Spleen (tissue), 11 donors: ENCODE measurements at regions not wholly inside any gene's neighbourhood (a gene's known extent, or its start where the extent isn't known, plus 50 kb on each side); places are given as distances from the start of the nearest gene placed in this dataset.

Experiments
- DNase-seq: peaks from one replicate; pipeline ENCODE4 v3.0.0-alpha.2; 2020
- H3K27ac ChIP-seq, 8 donors: fragments of 200-600 bp; sonication (generic) in 7 of 8; 1 replicate in 4 of 8; 2 replicates in 4 of 8; pipeline versions ENCODE4 v1.5.0 to v1.8.0; 2016 to 2021; ENCODE audit warnings: inconsistent platforms in 4 of 8, mild to moderate bottlenecking in 4 of 8, moderate library complexity in 1 of 8
- H3K27me3 ChIP-seq, 7 donors: fragments of 200-600 bp; sonication (generic) in 6 of 7; replicated peaks in 1 of 7; 1 replicate in 4 of 7; 2 replicates in 3 of 7; pipeline versions ENCODE4 v1.5.0 to v1.8.0; 2016 to 2021; ENCODE audit warnings: inconsistent platforms in 3 of 7, mild to moderate bottlenecking in 1 of 7
- H3K36me3 ChIP-seq, 6 donors: fragments of 200-600 bp; sonication (generic) in 5 of 6; 1 replicate in 4 of 6; 2 replicates in 2 of 6; pipeline versions ENCODE4 v1.5.0 to v1.8.0; 2016 to 2021; ENCODE audit warnings: inconsistent platforms in 2 of 6
- H3K4me1 ChIP-seq, 6 donors: fragments of 200-600 bp; sonication (generic) in 5 of 6; 1 replicate in 3 of 6; 2 replicates in 3 of 6; pipeline versions ENCODE4 v1.5.0 to v1.8.0; 2016 to 2021; ENCODE audit warnings: inconsistent platforms in 3 of 6
- H3K4me3 ChIP-seq, 8 donors: fragments of 200-600 bp; sonication (generic) in 7 of 8; 1 replicate in 4 of 8; 2 replicates in 4 of 8; pipeline versions ENCODE4 v1.5.0 to v1.8.0; 2016 to 2021; ENCODE audit warnings: inconsistent platforms in 4 of 8, mild to moderate bottlenecking in 4 of 8, moderate library complexity in 2 of 8
- H3K9me3 ChIP-seq, 8 donors: fragments of 200-600 bp; sonication (generic) in 7 of 8; 1 replicate in 4 of 8; 2 replicates in 4 of 8; pipeline versions ENCODE4 v1.5.0 to v1.8.0; 2016 to 2021; ENCODE audit warnings: inconsistent platforms in 4 of 8
- POLR2A ChIP-seq, 3 donors: fragments of 450-650 bp; IDR thresholded peaks; one replicate each; pipeline ENCODE4 v1.5.1; 2017; ENCODE audit warnings: antibody characterized with exemption in 3 of 3, mild to moderate bottlenecking in 1 of 3
- POLR2AphosphoS5 ChIP-seq, 3 donors: sonication (generic); formaldehyde crosslinking; IDR thresholded peaks; one replicate each; pipeline ENCODE4 v1.5.1; 2017; ENCODE audit warnings: antibody characterized with exemption in 3 of 3
- WGBS, 5 donors: extraction: QIAGEN DNeasy Blood & Tissue Kit in 3 of 5; methylation state at CpG; one replicate each; pipeline versions ENCODE4 v1.1.5 to v1.1.7; 2013 to 2018; 5-methylcytosine and 5-hydroxymethylcytosine counted together
- intact Hi-C: fragments of 100-400 bp; cut with DNase I; formaldehyde crosslinking; loops from one replicate; pipeline ENCODE4 v1.15.0; 2023; ENCODE audit warnings: low total_unique reads
- TF ChIP-seq, protein P1 (sequence below), 11 experiments: fragments of 200-600 bp in 7 of 11; fragments of 450-650 bp in 4 of 11; sonication (generic) in 4 of 11; IDR thresholded peaks in 8 of 11; conservative IDR thresholded peaks in 3 of 11; 1 replicate in 7 of 11; 2 replicates in 4 of 11; pipeline versions ENCODE4 v1.4.0 to v1.8.0; 2016 to 2021; ENCODE audit warnings: antibody characterized with exemption in 11 of 11, inconsistent platforms in 4 of 11, mild to moderate bottlenecking in 1 of 11
- donor health status: healthy with polysubstance abuse.
- donor health status: DM: no; HTN: no; CAD: no; lungs with moderate emphysema.
- donor health status: DM: no; HTN: no; CAD: no.
- donor health status: Bipolar disorder and iron deficiency.
- donor health status: healthy.
- donor health status: DM: no; HTN: no; CAD: no.
- donor health status: DM: yes; HTN: yes; CAD: no.

DNA sequence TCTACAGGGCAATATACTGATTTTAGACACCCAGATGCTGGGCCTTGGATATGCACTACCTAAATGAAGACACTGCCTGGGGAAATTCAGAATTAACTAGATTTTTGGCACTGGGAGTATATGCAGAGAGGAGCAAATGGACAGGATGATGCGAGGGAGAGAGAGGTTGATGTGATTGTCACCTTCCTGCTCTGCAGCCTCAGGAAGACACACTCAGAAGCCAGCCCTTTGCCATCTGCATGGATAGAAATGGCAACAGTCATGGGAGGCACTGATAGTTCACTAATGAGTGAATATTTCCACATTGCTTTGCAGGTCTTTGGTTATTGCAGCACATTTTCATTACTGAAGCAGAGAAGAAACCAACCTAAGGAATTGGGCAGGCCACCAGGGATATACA, 397.2 kb upstream of the NFE2L3 start:
- no peak overlapping the region for H3K27ac ChIP-seq
- no peaks in the 10 kb centered on the region for H3K9me3 ChIP-seq
- H3K27me3 ChIP-seq = peaks cover 0 to 6% (median 0%) of the 10 kb centered on the region in 7 donors
- H3K4me3 ChIP-seq = no peak overlapping the region
- intact Hi-C loops = no loop called here
- no peaks in the 10 kb centered on the region for H3K36me3 ChIP-seq
- no peak for DNase-seq
- WGBS, 5 donors = 80 to 95% (median 91%) methylated on average over 1 of the region's 1 CpG
- no peaks in the 10 kb centered on the region for H3K4me1 ChIP-seq
- TF ChIP-seq POLR2A (IDR thresholded peaks at IDR 0.05) (no peak), POLR2AphosphoS5 (IDR thresholded peaks at IDR 0.05) (no peak)
- TF ChIP-seq, protein P1, sequence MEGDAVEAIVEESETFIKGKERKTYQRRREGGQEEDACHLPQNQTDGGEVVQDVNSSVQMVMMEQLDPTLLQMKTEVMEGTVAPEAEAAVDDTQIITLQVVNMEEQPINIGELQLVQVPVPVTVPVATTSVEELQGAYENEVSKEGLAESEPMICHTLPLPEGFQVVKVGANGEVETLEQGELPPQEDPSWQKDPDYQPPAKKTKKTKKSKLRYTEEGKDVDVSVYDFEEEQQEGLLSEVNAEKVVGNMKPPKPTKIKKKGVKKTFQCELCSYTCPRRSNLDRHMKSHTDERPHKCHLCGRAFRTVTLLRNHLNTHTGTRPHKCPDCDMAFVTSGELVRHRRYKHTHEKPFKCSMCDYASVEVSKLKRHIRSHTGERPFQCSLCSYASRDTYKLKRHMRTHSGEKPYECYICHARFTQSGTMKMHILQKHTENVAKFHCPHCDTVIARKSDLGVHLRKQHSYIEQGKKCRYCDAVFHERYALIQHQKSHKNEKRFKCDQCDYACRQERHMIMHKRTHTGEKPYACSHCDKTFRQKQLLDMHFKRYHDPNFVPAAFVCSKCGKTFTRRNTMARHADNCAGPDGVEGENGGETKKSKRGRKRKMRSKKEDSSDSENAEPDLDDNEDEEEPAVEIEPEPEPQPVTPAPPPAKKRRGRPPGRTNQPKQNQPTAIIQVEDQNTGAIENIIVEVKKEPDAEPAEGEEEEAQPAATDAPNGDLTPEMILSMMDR (IDR thresholded peaks at IDR 0.05 in 8 of 11, conservative IDR thresholded peaks at IDR 0.05 in 3 of 11) = no peak

DNA sequence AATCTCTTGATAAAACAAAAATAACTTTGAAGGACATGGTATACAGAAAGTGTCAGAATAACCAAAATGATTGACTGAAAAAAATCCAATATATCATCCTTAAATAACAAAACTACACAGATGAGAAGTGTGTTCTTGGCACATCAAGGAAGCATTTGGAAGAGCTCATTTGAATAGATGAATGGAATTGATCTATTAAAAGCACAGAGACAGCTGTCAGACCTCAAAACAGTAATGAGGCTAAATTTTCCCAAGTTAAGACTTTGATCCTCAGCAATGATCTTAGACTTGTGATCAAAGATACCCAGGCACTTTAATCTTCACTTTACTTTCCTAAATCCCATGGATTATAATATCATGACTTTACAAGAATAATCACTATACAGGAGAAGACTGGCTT, 395.4 kb upstream of the NFE2L3 start:
- DNase-seq = no peak
- Histone ChIP-seq H3K4me1 (no peaks in the 10 kb centered on the region), H3K4me3 (no peak overlapping the region), H3K36me3 (no peaks in the 10 kb centered on the region), H3K27me3 (peaks cover 0 to 6% (median 0%) of the 10 kb centered on the region in 7 donors), H3K9me3 (no peaks in the 10 kb centered on the region), H3K27ac (no peak overlapping the region)
- TF ChIP-seq POLR2AphosphoS5 (IDR thresholded peaks at IDR 0.05) (no peak), POLR2A (IDR thresholded peaks at IDR 0.05) (no peak)
- TF ChIP-seq, protein P1 (IDR thresholded peaks at IDR 0.05 in 8 of 11, conservative IDR thresholded peaks at IDR 0.05 in 3 of 11) = no peak
- intact Hi-C loops = no loop called here

DNA sequence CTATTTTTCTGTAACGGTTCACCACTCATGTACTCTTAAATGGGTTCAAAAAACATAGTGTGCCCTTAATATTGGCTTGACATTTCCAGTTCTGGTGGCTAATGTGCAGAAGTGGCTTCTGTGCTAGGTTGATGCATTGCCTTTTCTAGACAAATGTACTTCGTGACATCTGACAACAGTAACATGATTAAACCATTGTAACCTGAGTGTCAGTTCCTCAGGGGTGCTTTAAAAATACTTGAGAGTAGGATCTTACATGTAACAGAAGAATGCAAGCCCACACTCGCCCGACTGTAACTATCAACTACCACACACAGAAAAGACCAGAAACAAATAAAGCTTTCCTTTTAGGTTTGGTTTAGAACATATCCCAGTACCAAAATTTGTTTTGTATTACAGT, 393.4 kb upstream of the NFE2L3 start:
- H3K27ac ChIP-seq = no peak overlapping the region
- WGBS, 5 donors = 73 to 90% (median 81%) methylated on average over 4 of the region's 4 CpGs
- DNase-seq = no peak
- H3K9me3 ChIP-seq = no peaks in the 10 kb centered on the region
- intact Hi-C loops = no loop called here
- H3K4me1 ChIP-seq = no peaks in the 10 kb centered on the region
- H3K36me3 ChIP-seq = no peaks in the 10 kb centered on the region
- no peak overlapping the region for H3K4me3 ChIP-seq
- TF ChIP-seq, protein P1 (IDR thresholded peaks at IDR 0.05 in 8 of 11, conservative IDR thresholded peaks at IDR 0.05 in 3 of 11) = no peak
- no peak for TF ChIP-seq POLR2AphosphoS5 (IDR thresholded peaks at IDR 0.05)
- no peak for TF ChIP-seq POLR2A (IDR thresholded peaks at IDR 0.05)
- H3K27me3 ChIP-seq = peaks cover 0 to 11% (median 0%) of the 10 kb centered on the region in 7 donors

DNA sequence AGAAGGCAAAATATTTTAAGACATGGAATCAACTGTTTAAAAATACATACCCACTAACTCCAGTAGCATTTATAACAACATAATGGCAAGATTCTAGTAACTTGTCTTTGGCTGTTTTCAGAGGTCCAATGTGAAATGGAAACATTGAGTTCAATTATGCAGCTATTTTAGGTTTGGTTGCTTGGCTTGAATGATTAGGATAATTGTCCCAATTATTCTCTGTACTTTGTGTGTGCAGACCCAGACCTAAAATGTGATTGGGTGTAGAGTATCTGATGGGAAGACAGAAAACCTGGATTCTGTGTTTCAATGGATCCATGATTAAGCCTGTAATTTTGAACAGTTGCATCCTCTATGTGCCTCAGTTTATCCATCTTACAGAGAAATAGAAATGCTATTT, 392.7 kb upstream of the NFE2L3 start:
- Histone ChIP-seq H3K4me1 (no peaks in the 10 kb centered on the region), H3K36me3 (no peaks in the 10 kb centered on the region), H3K9me3 (no peaks in the 10 kb centered on the region), H3K27ac (no peak overlapping the region), H3K27me3 (peaks cover 0 to 11% (median 0%) of the 10 kb centered on the region in 7 donors), H3K4me3 (no peak overlapping the region)
- DNase-seq = no peak
- TF ChIP-seq POLR2A (IDR thresholded peaks at IDR 0.05) (no peak), POLR2AphosphoS5 (IDR thresholded peaks at IDR 0.05) (no peak)
- TF ChIP-seq, protein P1 (IDR thresholded peaks at IDR 0.05 in 8 of 11, conservative IDR thresholded peaks at IDR 0.05 in 3 of 11) = no peak
- intact Hi-C loops = no loop called here
